IMR-90 (cell line): ENCODE measurements at regions not wholly inside any gene's neighbourhood (a gene's known extent, or its start where the extent isn't known, plus 50 kb on each side); places are given as distances from the start of the nearest gene placed in this dataset.

Experiments
- BHLHE40 ChIP-seq: fragments of 150-350 bp; IDR thresholded peaks from 2 replicates; pipeline ENCODE4 v1.6.1; 2016; ENCODE audit warnings: mild to moderate bottlenecking, low read depth, low read length
- CTCF ChIP-seq: conservative IDR thresholded peaks from 2 replicates; pipeline ENCODE4 v1.5.1; 2012; ENCODE audit warnings: mild to moderate bottlenecking, low read depth, low read length, improper control_type of control experiment
- ELK1 ChIP-seq: fragments of 150-350 bp; IDR thresholded peaks from 2 replicates; pipeline ENCODE4 v1.6.1; 2016; ENCODE audit warnings: low read depth, mild to moderate bottlenecking, low read length, moderate library complexity, borderline replicate concordance
- FOS ChIP-seq: fragments of 150-350 bp; IDR thresholded peaks from 2 replicates; pipeline ENCODE4 v1.6.1; 2016; ENCODE audit warnings: low read depth, low read length
- MAZ ChIP-seq: IDR thresholded peaks from 2 replicates; pipeline ENCODE4 v1.6.1; 2012; ENCODE audit warnings: low read depth, mild to moderate bottlenecking, low read length, improper control_type of control experiment, moderate library complexity, borderline replicate concordance
- MXI1 ChIP-seq: IDR thresholded peaks from 2 replicates; pipeline ENCODE4 v1.6.1; 2012; ENCODE audit warnings: low read depth, mild to moderate bottlenecking, low read length, moderate library complexity, borderline replicate concordance
- POLR2A ChIP-seq: IDR thresholded peaks from 2 replicates; pipeline ENCODE4 v1.6.1; 2012; ENCODE audit warnings: mild to moderate bottlenecking, low read depth, low read length
- RCOR1 ChIP-seq: IDR thresholded peaks from 2 replicates; pipeline ENCODE4 v1.6.1; 2012; ENCODE audit warnings: mild to moderate bottlenecking, low read length, improper control_type of control experiment; ENCODE audit not compliant: insufficient replicate concordance
- RFX5 ChIP-seq: IDR thresholded peaks from 2 replicates; pipeline ENCODE4 v1.8.0; 2012; ENCODE audit warnings: low read depth, mild to moderate bottlenecking, low read length, moderate library complexity
- SMC3 ChIP-seq: fragments of 150-350 bp; IDR thresholded peaks from 2 replicates; pipeline ENCODE4 v1.6.1; 2016; ENCODE audit warnings: low read depth, mild to moderate bottlenecking, antibody characterized with exemption, low read length, moderate library complexity
- USF2 ChIP-seq: fragments of 150-350 bp; IDR thresholded peaks from 2 replicates; pipeline ENCODE4 v1.6.1; 2017; ENCODE audit warnings: mild to moderate bottlenecking, antibody characterized with exemption, low read length, low read depth

GRCh38 chr5:5883146-5883545 lies 460.7 kb downstream of the ICE1 start:
- TF ChIP-seq CTCF: no peak
- no peak for TF ChIP-seq RCOR1
- TF ChIP-seq POLR2A: no peak
- no peak for TF ChIP-seq RFX5
- no peak for TF ChIP-seq USF2
- no peak for TF ChIP-seq MAZ
- no peak for TF ChIP-seq SMC3
- no peak for TF ChIP-seq ELK1
- TF ChIP-seq MXI1: no peak
- TF ChIP-seq FOS: no peak
- no peak for TF ChIP-seq BHLHE40
